B cell (primary cell): ENCODE measurements at regions not wholly inside any gene's neighbourhood (a gene's known extent, or its start where the extent isn't known, plus 50 kb on each side); places are given as distances from the start of the nearest gene placed in this dataset.

Experiments
- EZH2 ChIP-seq: IDR thresholded peaks from 2 replicates; pipeline ENCODE4 v1.6.1; 2012; ENCODE audit warnings: borderline replicate concordance, low read depth, mild to moderate bottlenecking, moderate library complexity, low read length; ENCODE audit not compliant: insufficient read depth, poor library complexity, severe bottlenecking
- TF ChIP-seq, protein P1 (sequence below): fragments of 200-600 bp; IDR thresholded peaks from one replicate; pipeline ENCODE4 v1.8.0; 2022; ENCODE audit warnings: antibody characterized with exemption, mild to moderate bottlenecking

DNA sequence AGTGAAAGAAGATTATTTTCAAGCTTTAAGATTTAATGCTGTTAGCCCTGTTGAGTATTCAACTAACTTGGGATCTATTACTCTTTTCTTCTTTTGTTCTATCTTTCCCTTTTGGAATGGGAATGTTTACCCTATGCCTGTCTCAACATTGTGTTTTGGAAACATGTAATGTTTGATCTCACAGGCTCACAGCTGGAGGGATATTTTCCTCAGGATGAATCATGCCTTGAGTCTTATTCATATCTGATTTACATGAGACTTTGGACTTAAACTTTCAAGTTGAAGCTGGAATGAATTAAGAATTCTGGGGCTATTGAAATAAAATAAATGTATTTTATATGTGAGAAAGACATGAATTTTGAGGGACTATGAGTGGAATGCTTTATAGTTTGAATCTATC, 607.8 kb upstream of the PTGER4 start:
- TF ChIP-seq, protein P1, sequence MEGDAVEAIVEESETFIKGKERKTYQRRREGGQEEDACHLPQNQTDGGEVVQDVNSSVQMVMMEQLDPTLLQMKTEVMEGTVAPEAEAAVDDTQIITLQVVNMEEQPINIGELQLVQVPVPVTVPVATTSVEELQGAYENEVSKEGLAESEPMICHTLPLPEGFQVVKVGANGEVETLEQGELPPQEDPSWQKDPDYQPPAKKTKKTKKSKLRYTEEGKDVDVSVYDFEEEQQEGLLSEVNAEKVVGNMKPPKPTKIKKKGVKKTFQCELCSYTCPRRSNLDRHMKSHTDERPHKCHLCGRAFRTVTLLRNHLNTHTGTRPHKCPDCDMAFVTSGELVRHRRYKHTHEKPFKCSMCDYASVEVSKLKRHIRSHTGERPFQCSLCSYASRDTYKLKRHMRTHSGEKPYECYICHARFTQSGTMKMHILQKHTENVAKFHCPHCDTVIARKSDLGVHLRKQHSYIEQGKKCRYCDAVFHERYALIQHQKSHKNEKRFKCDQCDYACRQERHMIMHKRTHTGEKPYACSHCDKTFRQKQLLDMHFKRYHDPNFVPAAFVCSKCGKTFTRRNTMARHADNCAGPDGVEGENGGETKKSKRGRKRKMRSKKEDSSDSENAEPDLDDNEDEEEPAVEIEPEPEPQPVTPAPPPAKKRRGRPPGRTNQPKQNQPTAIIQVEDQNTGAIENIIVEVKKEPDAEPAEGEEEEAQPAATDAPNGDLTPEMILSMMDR: no peak
- no peak for TF ChIP-seq EZH2
